ENCODE measurements at regions not wholly inside any gene's neighbourhood (a gene's known extent, or its start where the extent isn't known, plus 50 kb on each side); places are given as distances from the start of the nearest gene placed in this dataset.
"Not testable (repeated sequence)": the region's sequence is repeated elsewhere in the genome, so short reads cannot be mapped to it uniquely, and the experiment has no call there.

DNA sequence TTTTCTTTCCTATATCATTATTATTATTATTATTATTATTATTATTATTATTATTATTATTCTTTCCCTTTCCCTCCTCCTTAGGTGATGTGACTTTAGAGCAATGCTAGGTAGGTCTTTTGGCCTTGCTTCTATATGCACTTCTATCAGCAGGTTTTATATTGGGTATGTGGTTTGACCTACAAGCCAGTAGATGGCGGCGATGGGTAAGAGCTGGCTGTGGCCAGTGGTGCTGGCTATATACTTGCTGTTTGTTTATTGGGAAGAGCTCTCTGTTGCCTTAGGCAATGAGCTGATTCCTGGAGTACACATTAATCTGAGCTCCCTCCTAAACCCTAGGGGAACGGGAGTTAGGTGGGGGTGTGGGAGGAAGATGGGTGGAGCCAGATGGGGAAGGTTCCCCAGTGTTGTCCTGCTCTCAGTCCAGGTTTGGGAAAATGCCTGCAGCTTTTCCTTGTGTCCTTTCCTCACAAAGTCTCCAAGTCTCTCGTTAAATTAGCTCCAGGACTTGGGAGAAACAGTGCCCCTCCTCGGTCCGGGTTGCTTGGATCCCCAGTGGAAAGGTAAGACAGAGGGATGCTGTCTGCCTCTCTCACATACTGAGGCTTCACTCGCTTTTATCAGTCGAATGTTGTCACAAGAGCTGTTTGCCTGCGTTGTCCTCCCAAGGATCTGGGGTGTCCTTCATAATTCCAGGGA, 72.2 kb upstream of the HNRNPA1L2 start:
- not testable (repeated sequence) for H4K8ac ChIP-seq (replicated peaks; ENCODE audit: insufficient read length, low read depth, low read length); H3K27ac Mint-ChIP-seq; H4K20me1 ChIP-seq (ENCODE audit: control insufficient read depth, insufficient read depth, insufficient read length); H3K36me3 Mint-ChIP-seq (ENCODE audit: insufficient read depth in 1 of 3, low read depth in 3 of 3); H3K18ac ChIP-seq (ENCODE audit: insufficient read length, low read depth, low read length); H3K9me3 ChIP-seq (ENCODE audit: control insufficient read depth, low read depth, low read length); H3K56ac ChIP-seq (ENCODE audit: insufficient read length, low read depth, low read length); H3K9ac ChIP-seq (ENCODE audit: extremely low read depth, insufficient read length, low read length); H2BK15ac ChIP-seq (ENCODE audit: low read depth, low read length); H3K4ac ChIP-seq (ENCODE audit: low read depth, low read length); H3K79me1 ChIP-seq (ENCODE audit: insufficient read depth, low read depth, low read length, poor library complexity, severe bottlenecking); H3K14ac ChIP-seq (ENCODE audit: insufficient read depth, low read length); H3K4me1 ChIP-seq (ENCODE audit: insufficient read depth, low read length); H4K5ac ChIP-seq (ENCODE audit: insufficient read length, low read depth, low read length); H4K91ac ChIP-seq (ENCODE audit: insufficient read length, low read depth, low read length); H3K9me3 Mint-ChIP-seq; H2BK120ac ChIP-seq (ENCODE audit: low read depth, low read length, poor library complexity, severe bottlenecking); H2BK12ac ChIP-seq (ENCODE audit: insufficient read length, low read depth, low read length); H3K27me3 ChIP-seq (ENCODE audit: insufficient read depth, low read length); H2AK5ac ChIP-seq (ENCODE audit: insufficient read length, low read length); H2BK20ac ChIP-seq (ENCODE audit: low read depth, low read length, poor library complexity, severe bottlenecking); H3T11ph ChIP-seq (ENCODE audit: low read length); H3K79me2 ChIP-seq (ENCODE audit: insufficient read depth, low read length); H3K23me2 ChIP-seq (ENCODE audit: insufficient read length, low read depth, low read length, poor library complexity, severe bottlenecking); H3K4me1 Mint-ChIP-seq; H3K23ac ChIP-seq (ENCODE audit: insufficient read length, low read depth, low read length); H3K4me2 ChIP-seq (ENCODE audit: insufficient read depth, insufficient read length, low read length); H2AFZ ChIP-seq (ENCODE audit: low read length); H2BK5ac ChIP-seq (ENCODE audit: insufficient read length, low read length); H3K27ac ChIP-seq (ENCODE audit: insufficient read length, low read depth, low read length); H3K27me3 Mint-ChIP-seq (ENCODE audit: low read depth)
- DNase-seq, result peak; percentile 76
- no CpG with 5 or more reads among the region's 9 CpGs for WGBS (ENCODE audit: extremely low coverage, insufficient read length, low lambda C conversion rate)
- TF ChIP-seq, protein P1, sequence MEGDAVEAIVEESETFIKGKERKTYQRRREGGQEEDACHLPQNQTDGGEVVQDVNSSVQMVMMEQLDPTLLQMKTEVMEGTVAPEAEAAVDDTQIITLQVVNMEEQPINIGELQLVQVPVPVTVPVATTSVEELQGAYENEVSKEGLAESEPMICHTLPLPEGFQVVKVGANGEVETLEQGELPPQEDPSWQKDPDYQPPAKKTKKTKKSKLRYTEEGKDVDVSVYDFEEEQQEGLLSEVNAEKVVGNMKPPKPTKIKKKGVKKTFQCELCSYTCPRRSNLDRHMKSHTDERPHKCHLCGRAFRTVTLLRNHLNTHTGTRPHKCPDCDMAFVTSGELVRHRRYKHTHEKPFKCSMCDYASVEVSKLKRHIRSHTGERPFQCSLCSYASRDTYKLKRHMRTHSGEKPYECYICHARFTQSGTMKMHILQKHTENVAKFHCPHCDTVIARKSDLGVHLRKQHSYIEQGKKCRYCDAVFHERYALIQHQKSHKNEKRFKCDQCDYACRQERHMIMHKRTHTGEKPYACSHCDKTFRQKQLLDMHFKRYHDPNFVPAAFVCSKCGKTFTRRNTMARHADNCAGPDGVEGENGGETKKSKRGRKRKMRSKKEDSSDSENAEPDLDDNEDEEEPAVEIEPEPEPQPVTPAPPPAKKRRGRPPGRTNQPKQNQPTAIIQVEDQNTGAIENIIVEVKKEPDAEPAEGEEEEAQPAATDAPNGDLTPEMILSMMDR (conservative IDR thresholded peaks at IDR 0.05), result peak; percentile 66
- peak overlapping the region in 1 of 2 experiments; percentile 53; a peak in 2 of 5 replicates for H3K4me3 Mint-ChIP-seq

DNA sequence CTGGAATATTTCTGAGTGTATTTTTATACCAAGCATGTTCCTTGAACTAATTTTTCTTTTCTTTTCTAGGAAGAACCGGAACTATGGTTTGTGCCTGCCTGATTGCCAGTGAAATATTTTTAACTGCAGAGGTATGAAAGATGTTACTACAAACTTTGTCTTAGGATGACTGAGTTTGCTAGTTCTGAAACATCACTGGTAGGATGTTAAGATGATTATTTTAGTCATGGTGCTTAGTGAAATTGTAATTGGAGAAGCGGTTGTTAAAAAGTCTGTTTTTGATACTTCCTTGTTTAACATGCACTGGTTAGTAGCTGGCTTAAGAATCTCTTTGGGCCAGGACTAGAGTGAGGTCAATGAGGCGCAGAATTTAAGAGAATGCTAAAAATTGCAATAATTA, 71.1 kb upstream of the HNRNPA1L2 start:
- not testable (repeated sequence) for H2BK12ac ChIP-seq (ENCODE audit: insufficient read length, low read depth, low read length); H3K79me2 ChIP-seq (ENCODE audit: insufficient read depth, low read length); H3K23me2 ChIP-seq (ENCODE audit: insufficient read length, low read depth, low read length, poor library complexity, severe bottlenecking); H3K56ac ChIP-seq (ENCODE audit: insufficient read length, low read depth, low read length); H3K36me3 Mint-ChIP-seq (ENCODE audit: insufficient read depth in 1 of 3, low read depth in 3 of 3); H2AFZ ChIP-seq (ENCODE audit: low read length); H3T11ph ChIP-seq (ENCODE audit: low read length); DNase-seq; H3K4me1 ChIP-seq (ENCODE audit: insufficient read depth, low read length); H3K9me3 Mint-ChIP-seq; H3K4me1 Mint-ChIP-seq; H2BK15ac ChIP-seq (ENCODE audit: low read depth, low read length); H2AK5ac ChIP-seq (ENCODE audit: insufficient read length, low read length); H3K4me2 ChIP-seq (ENCODE audit: insufficient read depth, insufficient read length, low read length); H3K9ac ChIP-seq (ENCODE audit: extremely low read depth, insufficient read length, low read length); H3K79me1 ChIP-seq (ENCODE audit: insufficient read depth, low read depth, low read length, poor library complexity, severe bottlenecking); H4K20me1 ChIP-seq (ENCODE audit: control insufficient read depth, insufficient read depth, insufficient read length); H3K23ac ChIP-seq (ENCODE audit: insufficient read length, low read depth, low read length); H3K27me3 ChIP-seq (ENCODE audit: insufficient read depth, low read length); H4K91ac ChIP-seq (ENCODE audit: insufficient read length, low read depth, low read length); H3K4me3 Mint-ChIP-seq; H2BK120ac ChIP-seq (ENCODE audit: low read depth, low read length, poor library complexity, severe bottlenecking); H3K27me3 Mint-ChIP-seq (ENCODE audit: low read depth); H3K4ac ChIP-seq (ENCODE audit: low read depth, low read length); H3K27ac ChIP-seq (ENCODE audit: insufficient read length, low read depth, low read length); H3K18ac ChIP-seq (ENCODE audit: insufficient read length, low read depth, low read length); H3K27ac Mint-ChIP-seq; H2BK20ac ChIP-seq (ENCODE audit: low read depth, low read length, poor library complexity, severe bottlenecking); H3K14ac ChIP-seq (ENCODE audit: insufficient read depth, low read length); H2BK5ac ChIP-seq (ENCODE audit: insufficient read length, low read length); H4K5ac ChIP-seq (ENCODE audit: insufficient read length, low read depth, low read length); H4K8ac ChIP-seq (replicated peaks; ENCODE audit: insufficient read length, low read depth, low read length); H3K9me3 ChIP-seq (ENCODE audit: control insufficient read depth, low read depth, low read length)
- no CpG with 5 or more reads among the region's 3 CpGs for WGBS (ENCODE audit: extremely low coverage, insufficient read length, low lambda C conversion rate)

Measured in H9 (cell line).